ENCODE measurements at regions not wholly inside any gene's neighbourhood (a gene's known extent, or its start where the extent isn't known, plus 50 kb on each side); places are given as distances from the start of the nearest gene placed in this dataset.

- TF ChIP-seq CTCF (IDR thresholded peaks at IDR 0.05) (no peak), ZFX (IDR thresholded peaks at IDR 0.05; ENCODE audit: borderline replicate concordance) (no peak)
These were observed 191.9 kb downstream of the ETV1 start for GRCh38 chr7:13797545-13797944.

Measured in 22Rv1 (cell line).